ENCODE measurements at regions not wholly inside any gene's neighbourhood (a gene's known extent, or its start where the extent isn't known, plus 50 kb on each side); places are given as distances from the start of the nearest gene placed in this dataset.

DNA sequence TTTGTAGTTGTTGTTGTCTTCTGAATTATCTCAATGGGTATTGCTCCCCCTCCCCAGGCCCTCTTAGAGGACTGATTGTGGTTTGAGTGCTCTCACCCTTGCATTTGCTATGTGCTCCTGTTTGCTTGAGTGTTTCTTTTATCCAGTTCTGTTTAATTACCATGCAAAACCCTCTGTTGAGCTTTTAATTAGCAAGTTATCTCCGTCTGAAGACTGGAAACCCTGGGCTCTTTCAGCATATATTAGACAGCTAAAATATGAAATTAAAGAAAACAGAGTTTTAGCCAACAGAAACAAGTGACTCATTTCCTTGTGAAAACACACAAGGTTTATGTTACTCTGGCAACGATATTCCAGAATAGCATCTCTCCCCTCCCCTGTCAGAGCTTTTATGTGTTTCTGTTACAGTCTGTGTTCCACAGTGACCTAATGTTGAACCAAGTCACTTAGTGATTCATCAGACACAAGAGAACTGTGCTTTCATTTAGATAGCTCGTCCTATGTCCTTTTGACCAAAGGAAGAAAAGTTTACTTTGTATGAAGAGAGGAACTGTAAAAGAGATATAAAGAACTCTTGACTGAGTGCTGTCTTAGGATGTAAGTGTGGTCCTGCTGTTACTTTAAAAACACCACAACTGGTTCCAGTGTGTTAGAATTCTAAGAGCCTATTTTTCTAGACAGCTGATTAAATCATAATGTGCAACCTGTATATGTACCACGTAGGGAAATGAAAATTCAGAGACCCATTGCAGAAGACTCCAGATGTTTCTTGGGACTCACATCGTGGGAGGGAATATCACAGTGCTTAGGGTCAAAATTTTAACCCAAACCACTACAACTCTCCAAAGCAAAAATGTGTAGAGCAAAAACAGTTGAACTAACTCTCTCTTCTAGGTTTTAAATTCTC is 172.8 kb upstream of the RBMS1 start:
- no peak for TF ChIP-seq POLR2A (IDR thresholded peaks at IDR 0.05)
- TF ChIP-seq, protein P1, sequence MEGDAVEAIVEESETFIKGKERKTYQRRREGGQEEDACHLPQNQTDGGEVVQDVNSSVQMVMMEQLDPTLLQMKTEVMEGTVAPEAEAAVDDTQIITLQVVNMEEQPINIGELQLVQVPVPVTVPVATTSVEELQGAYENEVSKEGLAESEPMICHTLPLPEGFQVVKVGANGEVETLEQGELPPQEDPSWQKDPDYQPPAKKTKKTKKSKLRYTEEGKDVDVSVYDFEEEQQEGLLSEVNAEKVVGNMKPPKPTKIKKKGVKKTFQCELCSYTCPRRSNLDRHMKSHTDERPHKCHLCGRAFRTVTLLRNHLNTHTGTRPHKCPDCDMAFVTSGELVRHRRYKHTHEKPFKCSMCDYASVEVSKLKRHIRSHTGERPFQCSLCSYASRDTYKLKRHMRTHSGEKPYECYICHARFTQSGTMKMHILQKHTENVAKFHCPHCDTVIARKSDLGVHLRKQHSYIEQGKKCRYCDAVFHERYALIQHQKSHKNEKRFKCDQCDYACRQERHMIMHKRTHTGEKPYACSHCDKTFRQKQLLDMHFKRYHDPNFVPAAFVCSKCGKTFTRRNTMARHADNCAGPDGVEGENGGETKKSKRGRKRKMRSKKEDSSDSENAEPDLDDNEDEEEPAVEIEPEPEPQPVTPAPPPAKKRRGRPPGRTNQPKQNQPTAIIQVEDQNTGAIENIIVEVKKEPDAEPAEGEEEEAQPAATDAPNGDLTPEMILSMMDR (IDR thresholded peaks at IDR 0.05), result no peak

Measured in Peyer's patch (tissue), 4 donors.